ENCODE measurements at regions not wholly inside any gene's neighbourhood (a gene's known extent, or its start where the extent isn't known, plus 50 kb on each side); places are given as distances from the start of the nearest gene placed in this dataset.
"Not testable (repeated sequence)": the region's sequence is repeated elsewhere in the genome, so short reads cannot be mapped to it uniquely, and the experiment has no call there.

DNA sequence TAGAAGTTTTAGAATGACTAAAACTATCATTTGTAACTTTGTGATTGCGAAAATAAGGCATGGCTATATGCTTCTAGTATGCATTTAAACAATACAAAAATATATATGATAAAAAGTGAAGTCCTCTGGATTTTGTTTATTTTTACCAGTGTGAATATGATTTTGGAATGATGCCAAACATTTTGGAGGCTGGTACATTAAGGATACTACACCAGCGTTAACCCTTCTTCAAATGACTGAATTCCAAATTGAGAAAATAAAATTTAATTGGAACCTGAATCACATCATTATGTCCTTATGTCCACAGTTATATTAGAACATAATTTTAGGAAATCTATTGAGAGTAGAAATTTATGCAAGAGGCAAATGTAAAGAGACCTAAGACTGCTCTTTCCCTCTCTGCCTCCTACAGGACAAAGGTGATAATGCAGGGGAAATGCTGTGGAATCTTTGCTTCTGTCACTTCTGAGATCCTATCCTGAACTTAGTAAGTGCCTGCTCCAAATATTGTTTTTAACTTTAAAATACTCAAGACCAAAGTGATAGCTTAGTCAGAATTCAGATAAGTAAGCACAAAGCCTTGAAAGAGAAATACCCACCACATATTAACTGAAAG lies 121.1 kb upstream of the NANOGP8 start:
- no peak for DNase-seq

DNA sequence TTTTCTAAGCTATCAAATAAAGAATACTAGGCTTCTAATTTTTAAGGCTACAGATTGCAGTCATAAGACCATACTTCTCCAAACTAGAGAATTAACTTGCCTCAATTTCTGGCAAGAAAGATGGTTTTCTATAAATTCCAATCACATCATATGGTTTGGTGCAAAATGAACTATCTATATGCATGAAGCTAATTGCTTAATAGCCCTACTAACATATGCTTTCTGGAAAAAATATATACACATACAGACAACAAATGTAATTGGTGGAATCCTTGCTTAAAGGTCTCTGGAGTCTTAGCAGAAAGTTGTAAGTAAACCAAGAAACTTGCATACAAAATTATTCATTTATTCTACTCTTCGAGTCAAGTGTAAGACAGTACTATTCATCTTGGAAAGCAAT lies 113.1 kb upstream of the NANOGP8 start:
- DNase-seq: no peak

DNA sequence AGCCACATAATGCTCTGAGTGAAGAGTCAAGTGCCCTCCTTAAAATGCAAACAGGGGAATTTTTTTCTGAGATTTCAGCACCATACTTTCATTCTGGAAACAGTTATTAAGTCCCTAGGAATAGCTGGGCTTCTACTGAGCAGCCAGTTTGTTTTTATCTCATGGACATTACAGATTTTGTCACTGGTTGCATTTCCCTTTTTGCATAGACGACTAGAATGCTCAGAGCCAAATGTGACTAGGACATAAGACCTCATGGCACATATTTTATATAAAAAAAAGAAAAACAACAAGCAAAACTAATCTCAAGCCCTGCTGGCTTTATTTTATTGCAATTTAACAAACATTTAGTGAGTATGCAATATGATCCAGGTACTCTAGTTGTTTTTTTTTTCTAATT lies 112.7 kb upstream of the NANOGP8 start:
- no peak for DNase-seq

DNA sequence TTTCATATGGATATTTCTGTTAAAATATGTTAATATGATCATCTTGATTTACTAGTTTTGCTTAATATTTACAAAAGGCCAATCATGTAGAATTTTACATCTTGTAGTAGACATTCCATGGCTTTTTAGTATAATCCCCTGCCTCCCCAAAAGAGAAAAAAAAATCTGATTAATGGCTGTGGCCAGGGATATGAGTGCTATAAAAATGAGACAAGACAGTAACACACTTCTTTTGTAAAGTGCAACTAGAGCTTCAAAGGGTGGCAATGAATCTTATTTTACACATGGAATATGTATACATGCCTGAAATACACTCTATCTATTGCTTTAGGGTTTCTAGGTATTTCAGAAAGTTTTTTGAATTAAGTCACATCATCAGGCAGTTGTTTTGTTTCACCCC lies 112.2 kb upstream of the NANOGP8 start:
- no peak for DNase-seq

DNA sequence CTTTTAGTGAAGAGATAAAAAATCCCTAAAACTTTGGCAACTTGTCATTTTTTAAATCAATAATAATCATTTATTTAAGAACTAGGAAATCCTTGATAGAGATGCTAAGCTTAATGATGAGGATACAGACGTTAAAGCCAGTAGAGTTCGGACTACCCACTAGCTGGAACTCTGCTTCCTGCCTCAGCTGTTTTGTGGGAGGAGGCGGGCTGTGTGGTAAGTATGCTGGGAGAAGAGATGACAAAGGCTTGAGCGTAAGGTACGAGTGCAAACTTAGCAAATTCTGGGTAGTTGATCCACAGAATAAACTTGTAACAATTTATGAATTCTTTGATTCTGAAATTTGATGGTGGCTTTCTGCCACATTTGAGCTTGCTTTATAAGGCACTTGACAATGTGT lies 111.2 kb upstream of the NANOGP8 start:
- no peak for DNase-seq

DNA sequence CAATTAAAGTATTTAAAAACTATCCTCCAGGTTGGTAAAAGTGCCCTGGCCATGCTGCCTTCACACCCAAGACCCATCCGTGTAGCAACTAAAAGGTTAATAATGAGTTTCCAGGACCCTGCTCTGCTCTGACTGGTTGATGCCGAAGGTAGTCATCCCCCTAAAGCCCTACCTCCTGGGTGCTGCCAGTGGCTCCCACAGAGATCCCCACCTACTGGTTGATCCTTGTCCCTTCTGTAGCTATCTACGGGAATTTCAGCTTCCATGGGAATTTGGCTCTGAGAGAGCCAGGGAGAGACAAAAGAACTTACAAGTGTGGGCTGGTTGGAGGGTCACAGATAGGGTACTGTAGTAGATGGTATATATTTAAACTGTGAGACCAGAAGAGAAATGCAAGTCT lies 110.6 kb upstream of the NANOGP8 start:
- no peak for DNase-seq

DNA sequence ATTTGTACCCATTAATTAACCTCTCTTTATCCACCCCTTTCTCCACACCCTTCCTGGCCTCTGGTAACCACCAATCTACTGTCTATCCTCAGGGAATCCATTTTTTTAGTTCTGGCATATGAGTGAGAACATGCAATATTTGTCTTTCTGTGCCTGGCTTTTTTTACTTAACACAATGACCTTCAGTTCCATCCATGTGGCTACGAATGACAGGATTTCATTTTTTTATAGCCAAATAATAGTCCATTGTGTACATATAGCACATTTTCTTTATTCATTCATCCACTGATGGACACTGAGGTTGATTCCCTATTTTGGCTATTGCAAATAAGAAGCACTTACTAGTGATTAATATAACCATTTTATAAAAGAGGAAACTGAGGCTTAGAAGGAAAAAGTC lies 109.9 kb upstream of the NANOGP8 start:
- no peak for DNase-seq

DNA sequence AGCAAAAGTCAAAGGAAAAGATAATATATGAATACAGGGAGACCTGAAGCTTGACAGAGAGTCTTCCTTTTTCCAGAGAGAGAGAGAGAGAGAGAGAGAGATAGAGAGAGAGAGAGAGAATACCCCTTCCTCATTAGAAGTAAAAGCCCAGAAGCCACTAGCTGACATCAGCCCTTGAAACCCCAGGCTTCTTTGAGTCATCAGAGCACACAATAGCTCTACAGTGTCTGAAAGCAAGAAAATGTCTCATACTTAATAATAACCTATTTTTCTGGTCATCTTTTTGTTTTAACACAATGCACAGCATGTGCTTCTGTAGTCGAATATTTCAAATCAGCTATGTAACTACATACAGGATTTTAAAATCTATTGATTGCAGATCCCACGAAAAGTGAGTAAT lies 109.2 kb upstream of the NANOGP8 start:
- DNase-seq: no peak

DNA sequence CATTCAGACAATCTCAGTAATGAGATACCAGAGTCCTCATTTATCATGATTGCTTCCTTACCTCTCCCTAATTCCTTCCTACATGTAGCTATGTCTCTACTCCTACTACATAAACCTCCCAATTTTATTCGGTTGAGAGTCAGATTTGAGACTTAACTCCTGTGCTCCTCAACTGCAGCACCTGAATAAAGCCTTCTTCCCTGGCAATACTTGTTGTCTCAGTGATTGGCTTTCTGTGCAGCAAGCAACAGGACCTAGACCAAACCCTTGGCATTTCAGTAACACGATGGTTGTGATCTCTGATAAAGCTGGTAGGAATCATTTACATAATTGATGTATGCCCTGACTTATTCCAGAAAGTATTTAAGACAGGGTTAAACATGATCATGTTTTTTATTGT lies 106.7 kb upstream of the NANOGP8 start:
- no peak for DNase-seq

DNA sequence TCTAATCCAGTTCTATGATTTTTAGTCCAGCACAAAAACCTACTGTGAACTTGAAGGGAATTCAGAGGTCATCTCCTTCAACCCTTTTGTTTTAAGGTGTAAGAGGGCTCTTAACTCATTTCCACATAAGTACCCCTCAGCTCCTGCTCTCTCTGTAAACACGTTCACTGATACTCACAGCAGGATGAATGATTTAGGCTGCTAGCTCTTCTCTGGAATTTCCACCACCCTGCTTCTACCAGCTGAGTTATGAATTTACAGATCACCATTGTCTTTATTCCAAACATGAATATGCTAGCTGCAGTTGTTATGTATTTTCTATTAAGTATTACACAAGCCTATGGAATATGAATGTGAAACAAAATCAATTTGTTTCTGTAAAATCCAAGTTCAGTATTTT lies 101.3 kb upstream of the NANOGP8 start:
- no peak for DNase-seq

DNA sequence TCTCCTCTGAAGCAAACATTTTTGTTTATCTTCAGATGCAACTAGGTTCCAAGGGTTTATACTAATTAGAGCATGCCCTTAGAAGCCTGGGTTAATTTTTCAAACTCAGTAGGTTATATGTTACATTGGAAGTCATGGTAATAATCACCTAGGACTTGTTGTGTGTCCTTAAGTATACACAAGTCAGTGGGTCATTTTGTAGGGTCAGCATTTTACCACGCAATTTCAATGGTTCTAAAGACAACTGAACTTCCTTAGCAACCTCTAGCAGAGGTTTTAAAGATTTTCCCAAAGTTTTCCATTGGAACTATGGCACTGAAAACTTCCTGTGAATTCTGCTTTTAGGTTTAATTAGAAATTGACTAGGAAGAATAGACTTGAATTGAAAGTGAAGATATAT lies 99.6 kb upstream of the NANOGP8 start:
- no peak for DNase-seq

DNA sequence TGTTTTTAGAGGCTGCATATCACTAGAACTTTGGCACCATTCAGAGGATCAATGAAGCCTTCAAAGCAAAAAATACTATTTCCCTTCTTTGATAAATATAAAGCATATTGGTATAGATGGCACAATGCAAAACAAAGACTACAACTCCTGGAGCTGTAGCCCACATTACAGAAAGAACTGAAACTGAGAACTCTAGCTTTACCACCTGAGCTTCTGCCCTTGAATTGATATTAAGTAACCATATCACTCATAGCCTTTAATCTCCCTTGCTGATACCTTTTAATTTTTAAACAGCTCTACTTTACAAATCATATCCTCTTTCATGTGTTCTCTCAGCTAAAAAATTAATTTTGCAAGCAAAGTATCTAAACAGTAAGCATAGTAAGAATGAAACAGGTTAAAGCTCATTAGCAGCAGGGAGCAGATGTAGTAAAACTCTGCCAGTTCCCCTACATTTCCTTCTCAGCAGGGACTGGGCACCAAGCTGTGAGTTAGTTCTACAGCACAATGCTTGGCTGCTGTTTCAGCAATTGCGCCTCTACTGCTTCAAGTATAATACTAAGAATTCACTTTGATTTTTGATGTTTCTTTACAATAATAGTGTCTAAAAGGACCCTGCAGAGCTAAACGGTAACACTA lies 97.9 kb upstream of the NANOGP8 start:
- DNase-seq: peak; percentile 36

DNA sequence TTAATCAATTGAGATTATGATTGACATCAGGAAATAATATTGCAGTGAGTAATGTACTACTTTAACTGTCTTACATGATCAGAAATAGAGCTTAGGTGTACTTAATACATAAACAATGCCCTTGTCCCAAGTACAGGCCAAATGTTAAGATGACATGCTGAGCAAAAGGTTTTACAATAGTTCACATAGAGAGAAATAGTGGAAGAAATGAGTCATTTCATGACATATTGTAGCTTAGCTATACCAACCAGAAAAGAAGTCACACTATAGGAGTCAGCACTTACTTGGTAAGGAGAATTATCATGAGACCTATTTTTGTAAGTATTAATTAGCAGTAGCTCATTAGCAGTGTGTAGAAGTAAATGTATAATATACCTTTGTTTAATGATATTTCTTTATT lies 96.4 kb upstream of the NANOGP8 start:
- no peak for DNase-seq

DNA sequence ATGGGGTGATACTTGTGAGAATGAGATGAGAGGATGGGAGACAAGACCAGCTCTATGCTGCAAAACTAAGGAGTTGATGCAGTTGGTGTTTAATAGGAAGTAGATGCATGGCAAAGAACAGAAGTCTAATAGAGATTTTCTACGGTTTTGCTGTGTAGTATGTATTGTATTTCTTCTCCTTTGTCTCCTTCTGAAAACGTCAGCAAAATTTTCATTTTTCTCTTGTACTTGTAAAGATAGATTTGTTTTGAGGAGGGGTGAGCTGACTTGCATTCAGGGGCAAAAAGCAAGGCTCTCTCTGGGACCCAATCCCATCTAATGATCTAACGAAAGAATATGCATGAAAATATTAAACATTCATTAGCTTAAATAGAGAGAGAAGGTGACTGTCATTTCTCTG lies 94.6 kb upstream of the NANOGP8 start:
- DNase-seq: no peak

DNA sequence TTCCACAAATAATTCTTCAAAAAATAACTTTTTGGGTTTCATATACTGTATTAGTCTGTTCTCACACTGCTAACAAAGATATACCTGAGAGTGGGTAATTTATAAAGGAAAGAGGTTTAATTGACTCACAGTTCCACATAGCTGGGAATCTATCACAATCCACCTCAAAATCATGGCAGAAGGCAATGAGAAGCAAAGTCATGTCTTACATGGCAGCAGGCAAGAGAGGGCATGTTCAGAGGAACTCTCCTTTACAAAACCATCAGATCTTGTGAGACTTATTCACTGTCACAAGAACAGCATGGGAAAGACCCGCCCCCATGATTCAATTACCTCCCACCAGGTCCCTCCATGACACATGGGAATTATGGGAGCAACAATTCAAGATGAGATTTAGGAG lies 93.1 kb upstream of the NANOGP8 start:
- not testable (repeated sequence) for DNase-seq

DNA sequence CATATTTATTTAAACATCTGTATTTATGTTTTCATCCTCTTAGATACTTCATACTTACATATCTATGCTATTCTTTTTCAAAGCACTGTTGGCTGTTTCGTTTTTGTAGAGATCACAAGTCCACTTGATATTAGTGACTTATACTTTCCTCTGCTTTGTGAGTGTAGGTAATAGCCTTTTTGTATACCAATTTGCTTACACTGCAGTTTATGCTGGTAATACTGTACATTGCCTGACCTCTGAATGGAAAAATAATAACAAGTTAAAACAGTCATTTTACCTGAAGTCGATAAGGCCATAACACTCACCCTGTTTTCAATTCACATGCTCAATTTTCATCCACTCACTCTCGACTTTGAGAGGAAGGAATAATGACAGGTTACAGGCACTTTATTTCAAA lies 89.9 kb upstream of the NANOGP8 start:
- DNase-seq: no peak

DNA sequence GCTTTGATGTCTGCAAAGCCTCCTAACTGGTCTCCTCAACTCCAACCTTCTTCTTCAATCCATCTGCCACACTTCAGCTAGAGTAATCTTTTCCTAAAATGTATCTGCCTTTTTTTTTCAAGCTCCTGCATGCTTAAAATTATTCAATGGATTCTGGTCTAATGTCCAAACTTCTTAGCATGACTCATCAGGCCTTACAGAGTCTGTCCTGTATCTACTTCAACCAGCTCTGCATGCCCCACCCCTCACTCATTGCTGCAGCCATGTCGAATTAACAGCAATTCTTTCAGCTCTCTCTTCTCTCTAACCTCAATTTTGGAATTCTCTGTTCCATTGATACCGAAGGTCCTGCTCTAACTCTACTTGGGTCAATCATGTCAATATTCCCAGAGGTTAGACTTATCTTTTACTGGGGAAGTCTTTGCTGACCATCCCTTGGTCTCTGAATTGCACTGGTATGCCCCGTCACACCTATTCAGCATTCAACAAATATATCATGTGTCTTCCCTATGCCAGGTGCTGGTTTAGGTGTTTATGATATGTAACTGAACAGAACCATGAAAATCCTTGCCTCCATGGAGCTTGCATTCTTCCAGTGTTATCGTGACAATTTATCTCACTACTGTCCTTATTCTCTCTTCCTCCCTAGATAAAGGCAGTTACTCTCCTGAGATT lies 88.5 kb upstream of the NANOGP8 start:
- DNase-seq: no peak

DNA sequence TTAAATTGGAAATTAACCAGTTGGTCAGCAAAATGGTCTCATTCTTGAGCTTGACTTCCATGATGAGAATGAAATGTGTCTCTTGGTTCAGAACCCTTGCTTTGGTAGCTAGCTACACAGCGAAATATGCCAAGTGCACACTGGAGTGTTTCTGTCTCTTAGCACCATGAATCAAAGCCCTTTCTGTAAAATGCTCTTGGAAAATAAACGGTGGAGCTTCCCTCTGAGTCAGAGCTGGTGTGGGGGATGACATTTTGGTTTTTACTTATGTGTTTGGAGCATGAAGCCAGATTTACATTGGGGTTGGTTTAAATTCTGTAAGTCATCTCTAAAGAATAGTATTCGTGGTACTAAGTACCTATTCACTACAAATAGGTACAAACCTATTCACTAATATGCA lies 85.1 kb upstream of the NANOGP8 start:
- no peak for DNase-seq

DNA sequence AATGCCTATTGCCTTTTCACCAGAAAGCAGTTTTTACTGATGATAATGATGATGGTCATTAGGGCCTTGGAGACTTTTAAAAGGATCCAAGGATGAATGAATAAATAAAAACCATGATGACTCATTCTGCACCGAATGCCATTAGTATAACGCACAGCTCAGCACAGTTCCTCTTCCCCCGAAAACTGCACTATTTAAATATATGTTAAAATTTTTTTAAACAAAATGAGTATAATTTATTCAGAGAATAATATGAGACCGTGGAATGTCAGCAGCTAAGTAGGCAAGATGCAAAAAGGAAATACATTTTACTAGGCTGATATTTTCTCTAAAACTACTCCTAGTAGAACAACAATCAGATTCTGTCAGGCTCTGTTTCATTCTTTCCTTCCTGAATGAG lies 83.4 kb upstream of the NANOGP8 start:
- no peak for DNase-seq

DNA sequence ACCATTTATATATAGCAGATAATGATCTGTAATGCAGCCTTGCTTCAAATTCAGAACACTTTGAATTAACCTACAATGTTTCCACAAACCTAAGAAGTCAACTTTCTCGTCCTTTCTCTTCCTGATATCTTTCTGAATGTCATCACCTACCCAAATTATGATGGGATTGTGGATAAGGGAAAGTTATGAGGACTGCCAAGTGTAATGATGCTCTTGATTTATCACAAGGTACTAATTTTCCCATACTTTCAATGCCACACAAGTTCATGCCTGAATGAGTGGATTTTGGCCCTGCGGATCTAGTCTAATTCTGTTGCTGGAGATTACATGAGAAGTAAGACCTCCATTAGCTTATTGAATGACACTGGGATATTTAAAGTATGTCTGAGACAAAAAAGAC lies 82.6 kb upstream of the NANOGP8 start:
- DNase-seq: no peak

DNA sequence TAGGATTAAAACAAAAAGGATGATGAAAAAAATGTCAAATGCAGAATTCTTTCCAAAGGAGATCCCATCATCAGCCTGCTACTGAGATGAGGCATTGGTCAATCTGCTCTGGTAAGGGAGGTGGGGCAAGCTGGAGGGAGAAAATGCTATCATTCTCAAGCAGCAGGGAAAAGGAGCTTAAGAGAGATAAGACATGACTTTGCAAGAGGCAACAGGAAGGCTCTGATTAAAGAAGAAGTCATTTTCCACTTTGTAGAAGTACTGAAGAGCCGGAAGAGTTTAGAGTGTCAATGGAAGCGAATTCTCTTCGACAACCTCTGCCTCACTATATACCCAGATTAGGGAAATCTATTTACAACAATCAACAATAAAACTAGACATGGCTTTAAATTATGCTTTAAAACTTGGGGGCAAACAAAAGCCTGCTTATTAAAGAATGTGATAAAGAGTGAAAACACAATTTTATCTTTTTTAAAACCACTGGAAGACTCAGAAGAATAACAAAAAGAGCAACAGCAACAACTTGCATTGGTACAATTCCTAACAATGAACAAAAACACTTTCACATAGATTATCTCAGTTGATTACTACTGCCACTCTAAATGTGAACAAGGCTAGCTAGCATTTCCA lies 81.8 kb upstream of the NANOGP8 start:
- no peak for DNase-seq

DNA sequence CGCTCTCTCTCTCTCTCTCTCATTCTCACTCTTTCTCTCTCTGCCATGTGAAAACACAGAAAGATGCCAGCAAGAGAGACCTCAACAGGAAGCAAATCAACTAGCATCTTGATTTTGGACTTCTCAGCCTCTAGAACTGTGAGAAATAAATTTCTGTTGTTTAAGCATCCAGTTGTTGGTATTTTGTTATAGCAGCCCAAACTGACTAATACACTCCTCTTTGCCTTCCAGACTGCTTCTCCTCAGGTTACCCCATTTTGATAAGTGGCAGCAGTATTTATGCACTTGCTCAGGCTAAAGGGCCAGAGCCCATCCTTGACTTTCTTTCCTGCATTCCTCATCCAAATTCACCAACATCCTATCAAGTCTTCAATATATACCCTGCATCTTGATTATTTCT lies 76.6 kb upstream of the NANOGP8 start:
- DNase-seq: no peak

DNA sequence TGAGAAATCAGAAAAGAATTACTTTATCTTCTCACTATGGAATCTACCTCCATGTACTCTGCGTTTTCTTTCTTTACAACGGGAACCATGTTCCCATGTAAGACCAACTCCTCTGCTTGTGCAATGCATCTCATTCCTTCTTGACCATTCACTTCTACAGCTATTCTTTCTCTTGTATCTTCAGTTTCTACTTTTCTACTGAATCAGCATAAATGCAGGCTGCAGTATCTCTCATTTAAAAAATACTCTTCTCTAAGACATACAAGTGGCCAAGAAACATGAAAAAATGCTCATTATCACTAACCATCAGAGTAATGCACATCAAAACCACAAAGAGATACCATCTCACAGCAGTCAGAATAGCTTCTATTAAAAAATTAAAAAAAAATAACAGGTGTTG lies 74.1 kb upstream of the NANOGP8 start:
- DNase-seq: no peak

DNA sequence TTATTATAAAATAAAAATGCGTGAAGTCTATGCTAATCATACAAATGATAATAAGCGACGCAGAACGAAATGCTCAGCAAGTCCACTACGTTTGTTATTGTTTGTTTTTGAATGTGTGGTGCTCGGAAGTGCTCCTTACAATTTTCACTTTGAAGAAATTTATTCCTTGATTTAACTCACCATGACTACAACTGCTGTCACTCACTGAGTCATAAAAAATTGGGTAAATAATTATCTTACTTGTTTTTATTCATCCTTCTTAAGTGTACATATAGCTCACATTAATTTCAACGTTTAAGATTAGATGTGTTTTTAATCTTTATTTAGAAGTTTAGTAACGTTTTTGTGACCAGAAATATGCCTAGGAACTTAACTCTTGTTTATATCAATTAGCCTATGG lies 66.7 kb upstream of the NANOGP8 start:
- DNase-seq: no peak

Measured in retina (tissue), 1 donor.